ENCODE measurements at regions not wholly inside any gene's neighbourhood (a gene's known extent, or its start where the extent isn't known, plus 50 kb on each side); places are given as distances from the start of the nearest gene placed in this dataset.
"Not testable (repeated sequence)": the region's sequence is repeated elsewhere in the genome, so short reads cannot be mapped to it uniquely, and the experiment has no call there.

DNA sequence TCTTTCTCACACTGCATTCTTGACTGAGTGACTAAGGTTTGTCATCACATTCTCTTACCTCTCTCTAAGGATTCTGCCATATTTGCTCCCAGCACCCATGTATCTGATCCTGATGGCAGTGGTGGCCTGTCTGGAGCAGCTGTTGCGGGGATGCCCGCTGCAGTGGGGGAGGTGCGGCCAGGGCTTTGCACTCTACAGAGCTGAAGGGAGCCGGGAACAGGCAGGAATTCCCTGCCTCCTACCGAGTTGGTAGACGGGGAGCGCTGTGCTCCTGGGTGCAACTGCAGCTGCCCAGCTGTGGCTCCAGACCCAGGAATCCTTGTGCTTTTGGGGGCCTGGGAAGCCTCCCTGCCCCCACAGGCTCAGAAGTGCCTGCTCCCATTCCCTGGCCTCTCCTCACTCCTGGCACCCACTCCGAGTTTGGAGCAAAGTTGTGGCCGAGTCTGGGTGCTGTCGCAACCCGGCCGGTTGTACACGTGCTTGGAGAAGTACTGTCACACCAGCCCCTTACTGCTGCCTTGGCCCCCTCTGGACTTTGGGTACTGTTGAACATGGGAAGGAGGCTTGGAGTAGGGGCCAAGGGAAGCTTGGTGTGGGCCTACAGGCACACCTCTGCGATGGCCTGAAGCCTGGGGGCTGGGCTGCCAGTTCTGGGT lies 106.9 kb upstream of the OR4E1 start:
- no peak for DNase-seq (ENCODE audit: low spot score)
- no peaks in the 10 kb centered on the region for H3K36me3 Mint-ChIP-seq (ENCODE audit: low read depth)
- no peaks in the 10 kb centered on the region for H3K4me1 Mint-ChIP-seq (ENCODE audit: low read depth)
- no peak overlapping the region for H3K4me3 Mint-ChIP-seq (ENCODE audit: low read depth)
- H3K27me3 Mint-ChIP-seq (ENCODE audit: low read depth) = peaks cover 7% of the 10 kb centered on the region
- no peak overlapping the region for H3K27ac Mint-ChIP-seq
- intact Hi-C loops (cut with micrococcal nuclease) = no loop called here
- H3K9me3 Mint-ChIP-seq = no peaks in the 10 kb centered on the region

DNA sequence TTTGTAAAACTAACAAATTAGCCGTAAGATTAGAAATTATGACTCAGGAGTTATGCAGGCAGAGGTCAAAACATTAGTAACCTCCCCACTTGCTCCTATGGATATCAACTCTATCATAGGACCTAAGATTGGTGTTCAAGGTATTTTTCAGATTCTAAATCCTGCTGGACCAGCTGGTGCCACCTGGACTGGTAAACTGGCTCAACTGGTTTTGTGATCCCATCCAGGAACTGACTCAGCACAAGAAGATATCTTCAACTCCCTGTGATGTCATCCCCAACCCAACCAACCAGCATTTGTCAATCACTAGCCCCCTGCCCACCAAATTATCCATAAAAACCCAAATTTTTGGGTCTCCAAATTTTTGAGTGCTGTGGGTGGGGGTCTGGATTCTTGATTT lies 98.1 kb upstream of the OR4E1 start:
- Mint-ChIP-seq H3K36me3 (ENCODE audit: low read depth) (no peaks in the 10 kb centered on the region), H3K4me1 (ENCODE audit: low read depth) (peaks cover 4% of the 10 kb centered on the region), H3K9me3 (no peaks in the 10 kb centered on the region), H3K4me3 (ENCODE audit: low read depth) (no peak overlapping the region), H3K27me3 (ENCODE audit: low read depth) (peaks cover 29% of the 10 kb centered on the region), H3K27ac (no peak overlapping the region)
- intact Hi-C loops (cut with micrococcal nuclease) = no loop called here
- no peak for DNase-seq (ENCODE audit: low spot score)

DNA sequence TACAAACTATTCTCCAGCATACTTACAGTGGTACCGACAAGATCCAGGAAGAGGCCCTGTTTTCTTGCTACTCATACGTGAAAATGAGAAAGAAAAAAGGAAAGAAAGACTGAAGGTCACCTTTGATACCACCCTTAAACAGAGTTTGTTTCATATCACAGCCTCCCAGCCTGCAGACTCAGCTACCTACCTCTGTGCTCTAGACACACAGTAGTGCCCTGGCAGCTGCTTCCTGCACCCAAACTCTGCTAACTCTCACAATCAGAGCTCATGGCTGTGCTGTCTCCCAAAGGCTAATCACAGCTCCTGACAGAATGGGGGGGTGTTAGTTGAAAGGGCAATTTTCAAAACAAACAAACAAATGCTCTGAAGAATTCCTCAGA lies 95.2 kb upstream of the OR4E1 start:
- no peaks in the 10 kb centered on the region for H3K36me3 Mint-ChIP-seq (ENCODE audit: low read depth)
- no peak for DNase-seq (ENCODE audit: low spot score)
- H3K4me1 Mint-ChIP-seq (ENCODE audit: low read depth) = peaks cover 4% of the 10 kb centered on the region
- peak overlapping the region; percentile 67 for H3K4me3 Mint-ChIP-seq (ENCODE audit: low read depth)
- H3K27ac Mint-ChIP-seq = no peak overlapping the region
- intact Hi-C loops (cut with micrococcal nuclease) = loop anchor here (5.0 kb wide), 1 partner anchor 788 kb away; no protein-coding TSS in a partner anchor
- peaks cover 12% of the 10 kb centered on the region for H3K27me3 Mint-ChIP-seq (ENCODE audit: low read depth)
- no peaks in the 10 kb centered on the region for H3K9me3 Mint-ChIP-seq

DNA sequence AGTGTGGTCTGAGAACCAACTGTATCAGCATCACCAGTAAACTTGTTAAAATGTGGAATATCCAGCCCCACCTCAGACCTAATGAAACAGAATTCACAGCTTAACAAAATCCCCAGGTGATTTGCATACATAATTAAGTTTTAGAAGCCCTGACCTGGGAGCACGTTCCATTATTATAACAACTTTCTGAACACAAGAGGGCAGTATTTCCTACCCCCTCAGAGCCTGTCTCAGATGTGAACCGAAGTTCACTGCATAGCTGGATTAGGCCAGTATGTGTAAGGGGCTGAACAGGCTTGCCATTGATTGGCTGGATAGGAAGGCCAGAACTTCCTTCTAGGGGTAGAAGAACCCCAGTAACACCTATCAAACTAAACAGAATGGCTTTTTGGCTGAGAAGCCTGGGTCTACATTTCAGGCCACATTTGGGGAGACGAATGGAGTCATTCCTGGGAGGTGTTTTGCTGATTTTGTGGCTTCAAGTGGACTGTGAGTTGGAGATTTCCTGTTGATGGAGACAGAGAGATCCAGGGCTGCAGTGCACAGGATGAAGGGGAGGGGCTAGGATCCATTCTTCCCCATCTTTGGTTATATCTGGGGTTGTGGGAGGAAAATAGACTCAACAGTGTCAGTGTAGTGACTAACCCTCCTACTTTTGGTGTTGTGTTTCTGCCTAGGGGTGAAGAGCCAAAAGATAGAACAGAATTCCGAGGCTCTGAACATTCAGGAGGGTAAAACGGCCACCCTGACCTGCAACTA lies 94.7 kb upstream of the OR4E1 start:
- H3K27me3 Mint-ChIP-seq (ENCODE audit: low read depth) = peaks cover 10% of the 10 kb centered on the region
- no peaks in the 10 kb centered on the region for H3K9me3 Mint-ChIP-seq
- peak overlapping the region; percentile 67 for H3K4me3 Mint-ChIP-seq (ENCODE audit: low read depth)
- intact Hi-C loops (cut with micrococcal nuclease) = loop anchor here (5.0 kb wide), 1 partner anchor 789 kb away; no protein-coding TSS in a partner anchor
- H3K27ac Mint-ChIP-seq = peak overlapping the region; percentile 6
- peaks cover 4% of the 10 kb centered on the region for H3K4me1 Mint-ChIP-seq (ENCODE audit: low read depth)
- no peak for DNase-seq (ENCODE audit: low spot score)
- H3K36me3 Mint-ChIP-seq (ENCODE audit: low read depth) = no peaks in the 10 kb centered on the region

DNA sequence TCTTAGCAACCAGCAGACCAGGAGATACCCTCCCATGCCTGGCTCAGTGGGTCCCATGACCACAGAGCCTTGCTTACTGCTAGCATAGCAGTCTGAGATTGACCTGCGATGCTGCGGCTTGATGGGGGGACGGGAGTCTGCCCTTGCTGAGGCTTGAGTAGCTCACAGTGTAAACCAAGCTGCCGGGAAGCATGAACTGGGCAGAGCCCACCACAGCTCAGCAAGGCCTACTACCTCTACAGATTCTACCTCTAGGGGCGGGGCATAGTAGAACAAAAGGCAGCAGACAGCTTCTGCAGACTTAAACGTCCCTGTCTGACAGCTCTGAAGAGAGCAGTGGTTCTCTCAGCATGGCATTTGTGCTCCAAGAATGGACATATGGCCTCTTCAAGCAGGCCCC lies 86.7 kb upstream of the OR4E1 start:
- H3K27me3 Mint-ChIP-seq (ENCODE audit: low read depth); H3K4me1 Mint-ChIP-seq (ENCODE audit: low read depth); H3K9me3 Mint-ChIP-seq; H3K36me3 Mint-ChIP-seq (ENCODE audit: low read depth); H3K4me3 Mint-ChIP-seq (ENCODE audit: low read depth); H3K27ac Mint-ChIP-seq; DNase-seq (ENCODE audit: low spot score); intact Hi-C loops (cut with micrococcal nuclease): not testable (repeated sequence)

DNA sequence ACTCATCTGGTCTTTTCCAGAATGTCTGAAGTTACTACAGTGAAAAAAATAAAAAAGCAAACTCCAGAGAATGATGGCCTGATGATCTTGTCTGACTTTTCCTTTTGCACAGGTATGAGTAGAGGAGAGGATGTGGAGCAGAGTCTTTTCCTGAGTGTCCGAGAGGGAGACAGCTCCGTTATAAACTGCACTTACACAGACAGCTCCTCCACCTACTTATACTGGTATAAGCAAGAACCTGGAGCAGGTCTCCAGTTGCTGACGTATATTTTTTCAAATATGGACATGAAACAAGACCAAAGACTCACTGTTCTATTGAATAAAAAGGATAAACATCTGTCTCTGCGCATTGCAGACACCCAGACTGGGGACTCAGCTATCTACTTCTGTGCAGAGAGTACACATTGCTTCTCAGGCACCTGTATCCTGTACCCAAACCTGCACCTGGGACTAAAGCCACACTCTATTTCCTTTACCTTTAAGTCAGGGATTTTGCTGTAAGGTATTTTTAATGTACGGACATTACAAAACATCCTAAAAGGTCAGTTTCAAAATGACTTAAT lies 75.8 kb upstream of the OR4E1 start:
- no peaks in the 10 kb centered on the region for H3K9me3 Mint-ChIP-seq
- intact Hi-C loops (cut with micrococcal nuclease) = no loop called here
- peak overlapping the region; percentile 34 for H3K27ac Mint-ChIP-seq
- peak overlapping the region; percentile 51 for H3K4me3 Mint-ChIP-seq (ENCODE audit: low read depth)
- peaks cover 19% of the 10 kb centered on the region for H3K27me3 Mint-ChIP-seq (ENCODE audit: low read depth)
- DNase-seq (ENCODE audit: low spot score) = no peak
- H3K4me1 Mint-ChIP-seq (ENCODE audit: low read depth) = peaks cover 6% of the 10 kb centered on the region
- no peaks in the 10 kb centered on the region for H3K36me3 Mint-ChIP-seq (ENCODE audit: low read depth)

DNA sequence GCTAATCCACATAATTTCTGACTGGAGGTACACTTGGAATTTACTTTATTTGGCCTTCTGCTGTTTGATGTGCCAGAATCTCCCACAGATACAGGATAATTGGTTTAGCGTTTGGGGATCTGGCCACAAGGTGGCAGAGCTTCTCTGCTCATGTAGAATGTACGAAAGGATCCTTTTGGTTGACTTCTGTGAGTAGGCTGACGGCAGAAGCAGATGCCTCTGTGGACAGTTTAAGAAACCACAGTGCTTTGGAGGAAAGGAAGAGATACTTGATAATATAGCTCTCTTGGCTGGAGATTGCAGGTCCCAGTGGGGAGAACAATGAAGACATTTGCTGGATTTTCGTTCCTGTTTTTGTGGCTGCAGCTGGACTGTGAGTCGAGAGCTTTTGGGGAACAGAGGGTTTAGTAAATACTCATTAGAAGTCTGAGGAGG lies 75.3 kb upstream of the OR4E1 start:
- Mint-ChIP-seq H3K4me3 (ENCODE audit: low read depth) (peak overlapping the region; percentile 51), H3K4me1 (ENCODE audit: low read depth) (peaks cover 6% of the 10 kb centered on the region), H3K27ac (peak overlapping the region; percentile 34), H3K36me3 (ENCODE audit: low read depth) (no peaks in the 10 kb centered on the region), H3K9me3 (no peaks in the 10 kb centered on the region), H3K27me3 (ENCODE audit: low read depth) (peaks cover 19% of the 10 kb centered on the region)
- intact Hi-C loops (cut with micrococcal nuclease) = no loop called here
- DNase-seq (ENCODE audit: low spot score) = peak; percentile 37

DNA sequence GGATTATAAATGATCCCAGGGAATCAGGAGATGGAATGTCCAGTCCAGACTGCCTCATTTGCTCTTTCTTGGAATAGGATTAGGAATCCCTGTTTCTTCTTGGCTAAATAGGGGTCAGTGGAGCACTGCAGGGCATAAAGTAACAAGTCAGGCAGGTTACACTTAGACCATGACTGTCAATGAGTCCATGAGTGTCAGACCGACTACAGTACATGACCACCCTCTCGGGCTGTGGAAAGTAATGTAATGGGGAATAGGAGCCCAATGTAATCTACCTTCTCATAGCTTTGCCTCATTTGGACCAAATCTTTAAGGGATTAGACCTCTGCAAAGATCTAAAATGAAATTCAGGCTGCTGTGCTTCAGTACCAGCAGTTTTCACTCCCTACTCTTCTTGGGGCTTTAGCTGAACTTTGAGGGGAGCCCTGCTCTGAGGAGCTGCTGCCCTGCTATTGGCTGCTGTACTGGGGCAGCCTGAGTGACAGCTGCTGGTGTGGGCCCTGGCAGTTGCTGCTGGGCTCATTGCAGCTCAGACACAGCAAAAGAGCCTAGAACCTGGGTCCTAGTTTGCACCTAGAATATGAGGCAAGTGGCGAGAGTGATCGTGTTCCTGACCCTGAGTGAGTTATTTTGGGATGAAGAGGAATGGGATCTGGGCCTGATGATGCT lies 62.2 kb upstream of the OR4E1 start:
- H3K27me3 Mint-ChIP-seq (ENCODE audit: low read depth) = peaks cover 33% of the 10 kb centered on the region
- no peaks in the 10 kb centered on the region for H3K36me3 Mint-ChIP-seq (ENCODE audit: low read depth)
- no peaks in the 10 kb centered on the region for H3K9me3 Mint-ChIP-seq
- intact Hi-C loops (cut with micrococcal nuclease) = loop anchor here (10.0 kb wide), 1 partner anchor 819 kb away; no protein-coding TSS in a partner anchor
- peaks cover 4% of the 10 kb centered on the region for H3K4me1 Mint-ChIP-seq (ENCODE audit: low read depth)
- no peak for DNase-seq (ENCODE audit: low spot score)
- H3K4me3 Mint-ChIP-seq (ENCODE audit: low read depth) = peak overlapping the region; percentile 63
- peak overlapping the region; percentile 42 for H3K27ac Mint-ChIP-seq

DNA sequence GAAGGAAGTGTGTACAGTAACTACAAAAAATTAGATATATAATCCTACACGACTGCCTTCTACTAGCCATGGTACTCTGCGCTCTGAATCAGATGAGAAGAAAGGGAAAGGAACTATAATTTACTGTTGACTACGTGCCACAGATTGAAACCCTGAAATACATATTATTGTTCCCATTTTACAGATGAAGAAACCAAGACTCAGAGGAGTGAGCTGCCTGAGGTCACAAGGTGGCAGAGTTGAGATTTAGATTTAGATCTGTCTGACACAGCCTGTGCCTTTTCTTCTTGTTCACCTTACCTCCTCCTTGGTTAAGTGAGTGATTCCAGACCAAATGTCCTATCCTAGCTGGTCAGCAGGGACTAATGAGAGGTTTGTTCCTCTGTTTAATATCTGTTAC lies 61.6 kb upstream of the OR4E1 start:
- intact Hi-C loops (cut with micrococcal nuclease) = loop anchor here (10.0 kb wide), 1 partner anchor 820 kb away; no protein-coding TSS in a partner anchor
- no peaks in the 10 kb centered on the region for H3K9me3 Mint-ChIP-seq
- H3K4me3 Mint-ChIP-seq (ENCODE audit: low read depth) = no peak overlapping the region
- peaks cover 29% of the 10 kb centered on the region for H3K27me3 Mint-ChIP-seq (ENCODE audit: low read depth)
- DNase-seq (ENCODE audit: low spot score) = no peak
- H3K4me1 Mint-ChIP-seq (ENCODE audit: low read depth) = peaks cover 4% of the 10 kb centered on the region
- no peak overlapping the region for H3K27ac Mint-ChIP-seq
- no peaks in the 10 kb centered on the region for H3K36me3 Mint-ChIP-seq (ENCODE audit: low read depth)

DNA sequence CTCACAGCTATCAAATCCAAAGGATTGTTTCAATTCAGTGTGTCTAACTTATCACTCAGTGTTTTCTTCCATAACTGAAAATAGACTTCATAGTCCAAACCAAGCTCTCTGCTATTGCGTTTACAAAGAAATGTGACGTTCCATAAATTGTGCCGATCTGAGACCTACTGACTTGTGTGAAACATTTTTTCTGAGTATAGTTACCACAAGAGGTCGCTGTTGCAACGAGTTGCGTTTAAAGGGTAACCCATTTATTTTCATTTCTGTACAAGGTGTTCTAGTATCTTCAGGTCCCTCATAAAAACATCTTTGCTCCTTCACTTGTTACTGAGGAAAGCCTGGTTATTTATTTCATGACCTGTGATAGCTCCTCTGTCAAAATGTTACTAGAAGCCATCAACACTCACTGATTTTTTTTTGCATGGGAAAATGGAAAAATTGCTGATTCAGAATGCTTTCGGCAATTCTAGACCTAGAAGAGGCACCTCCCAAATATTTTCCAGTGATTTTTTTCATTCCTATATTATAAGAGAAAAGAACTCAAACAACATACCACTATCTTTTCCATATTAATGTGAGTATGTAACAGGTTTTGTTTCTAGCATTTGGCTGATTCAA lies 60.9 kb upstream of the OR4E1 start:
- Mint-ChIP-seq H3K4me3 (ENCODE audit: low read depth) (peak overlapping the region; percentile 23), H3K4me1 (ENCODE audit: low read depth) (peaks cover 4% of the 10 kb centered on the region), H3K27ac (no peak overlapping the region), H3K36me3 (ENCODE audit: low read depth) (no peaks in the 10 kb centered on the region), H3K27me3 (ENCODE audit: low read depth) (peaks cover 28% of the 10 kb centered on the region), H3K9me3 (no peaks in the 10 kb centered on the region)
- intact Hi-C loops (cut with micrococcal nuclease) = loop anchor here (10.0 kb wide), 1 partner anchor 820 kb away; no protein-coding TSS in a partner anchor
- no peak for DNase-seq (ENCODE audit: low spot score)

DNA sequence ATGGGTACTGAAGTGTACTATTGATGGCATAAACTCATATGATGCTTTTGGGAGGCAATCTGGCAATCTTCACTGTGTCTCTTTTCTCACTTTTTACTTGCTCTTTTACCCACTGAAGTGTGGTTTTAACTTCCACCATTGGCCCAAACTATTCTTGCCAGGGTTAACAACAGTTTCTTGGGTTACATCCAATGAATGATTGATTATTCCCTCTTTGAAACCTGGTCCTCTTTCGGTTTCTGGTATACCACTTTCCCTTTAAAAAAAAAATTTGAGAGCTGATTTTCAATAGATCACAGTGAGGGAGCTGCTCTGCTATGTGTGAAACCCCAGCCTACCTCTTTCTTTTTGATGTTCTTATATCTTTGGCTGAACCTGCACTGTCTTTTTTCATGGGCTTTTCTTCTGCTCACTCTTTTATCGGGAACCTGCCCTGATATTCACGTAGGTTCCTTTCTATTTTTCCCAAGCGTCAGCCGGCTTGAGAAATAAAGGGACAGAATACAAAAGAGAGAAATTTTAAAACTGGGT lies 56.1 kb upstream of the OR4E1 start:
- Mint-ChIP-seq H3K36me3 (ENCODE audit: low read depth) (no peaks in the 10 kb centered on the region), H3K9me3 (no peaks in the 10 kb centered on the region), H3K4me3 (ENCODE audit: low read depth) (no peak overlapping the region), H3K4me1 (ENCODE audit: low read depth) (peaks cover 4% of the 10 kb centered on the region), H3K27me3 (ENCODE audit: low read depth) (peaks cover 28% of the 10 kb centered on the region), H3K27ac (no peak overlapping the region)
- intact Hi-C loops (cut with micrococcal nuclease) = loop anchor here (10.0 kb wide), 1 partner anchor 825 kb away; no protein-coding TSS in a partner anchor
- no peak for DNase-seq (ENCODE audit: low spot score)

DNA sequence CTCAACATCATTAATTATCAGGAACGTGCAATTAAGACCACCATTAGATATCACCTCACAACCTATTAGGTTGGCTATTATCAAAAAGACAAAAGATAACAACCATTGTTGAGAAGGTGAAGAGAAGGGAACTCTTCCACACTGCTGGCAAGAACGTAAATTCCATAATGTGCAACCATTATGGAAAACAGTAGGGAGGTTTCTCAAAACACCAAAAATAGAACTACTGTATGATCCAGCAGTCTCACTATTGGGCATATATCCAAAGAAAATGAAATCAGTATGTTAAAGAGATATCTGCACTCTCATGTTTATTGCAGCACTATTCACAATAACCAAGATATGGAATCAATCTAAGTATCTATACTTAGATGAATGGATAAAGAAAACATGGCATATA lies 51.6 kb upstream of the OR4E1 start:
- Mint-ChIP-seq H3K27me3 (ENCODE audit: low read depth) (peaks cover 31% of the 10 kb centered on the region), H3K27ac (no peak overlapping the region), H3K36me3 (ENCODE audit: low read depth) (no peaks in the 10 kb centered on the region), H3K9me3 (no peaks in the 10 kb centered on the region), H3K4me3 (ENCODE audit: low read depth) (no peak overlapping the region), H3K4me1 (ENCODE audit: low read depth) (no peaks in the 10 kb centered on the region)
- intact Hi-C loops (cut with micrococcal nuclease) = no loop called here
- DNase-seq (ENCODE audit: low spot score) = no peak
